Neural cell (in vitro differentiated cells): ENCODE measurements at regions not wholly inside any gene's neighbourhood (a gene's known extent, or its start where the extent isn't known, plus 50 kb on each side); places are given as distances from the start of the nearest gene placed in this dataset.

Experiments used
- EZH2 ChIP-seq: fragments of 200-600, 300-800 bp; shearing (Covaris generic), sonication (generic); IDR thresholded peaks from 2 replicates; pipeline ENCODE4 v1.6.1; 2014; ENCODE audit warnings: antibody characterized with exemption, low read length, borderline replicate concordance, mild to moderate bottlenecking; ENCODE audit not compliant: insufficient read depth, poor library complexity, severe bottlenecking
- MXI1 ChIP-seq: fragments of 450-650 bp; conservative IDR thresholded peaks from 2 replicates; pipeline ENCODE4 v1.6.1; 2014; ENCODE audit warnings: antibody characterized with exemption, mild to moderate bottlenecking; ENCODE audit not compliant: poor library complexity, severe bottlenecking
- SMC3 ChIP-seq: fragments of 450-650 bp; conservative IDR thresholded peaks from 2 replicates; pipeline ENCODE4 v1.6.1; 2014; ENCODE audit warnings: antibody characterized with exemption, mild to moderate bottlenecking, moderate library complexity; ENCODE audit not compliant: poor library complexity
- TAF1 ChIP-seq: IDR thresholded peaks from 2 replicates; pipeline ENCODE4 v1.6.1; 2012; ENCODE audit warnings: low read depth
- TF ChIP-seq, protein P1 (sequence below): fragments of 450-650 bp; IDR thresholded peaks from 2 replicates; pipeline ENCODE4 v1.5.1; 2014; ENCODE audit warnings: antibody characterized with exemption, mild to moderate bottlenecking, moderate library complexity; ENCODE audit not compliant: poor library complexity, severe bottlenecking
- TF ChIP-seq, protein P2 (sequence below): IDR thresholded peaks from 2 replicates; pipeline ENCODE4 v1.6.1; 2012; ENCODE audit warnings: borderline replicate concordance

DNA sequence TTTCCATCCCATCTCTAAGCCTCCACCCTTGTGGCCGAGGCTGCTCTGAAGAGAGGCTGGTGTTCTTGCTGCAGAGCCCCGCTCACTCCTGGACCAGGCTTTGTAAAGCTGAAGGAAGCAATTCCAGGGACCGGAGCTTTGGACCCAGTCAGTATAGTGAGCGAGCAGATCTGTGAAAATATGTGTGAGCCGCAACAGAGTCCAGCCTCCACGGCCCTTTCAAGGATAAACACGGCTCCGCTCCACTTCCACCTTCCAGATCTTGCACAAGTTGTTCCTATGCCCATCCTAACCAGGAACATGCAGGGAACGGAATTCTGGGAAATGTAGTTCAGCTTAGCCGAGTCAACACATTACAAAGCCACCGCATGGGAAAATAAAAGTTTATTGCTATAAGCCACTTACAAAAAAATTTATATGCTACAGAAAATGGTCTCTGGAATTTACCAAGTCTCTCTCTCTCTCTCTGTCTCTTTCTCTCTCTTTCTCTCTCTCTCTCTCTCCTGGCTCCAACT, 151.7 kb upstream of the ZNF521 start:
- TF ChIP-seq MXI1: no peak
- TF ChIP-seq, protein P1, sequence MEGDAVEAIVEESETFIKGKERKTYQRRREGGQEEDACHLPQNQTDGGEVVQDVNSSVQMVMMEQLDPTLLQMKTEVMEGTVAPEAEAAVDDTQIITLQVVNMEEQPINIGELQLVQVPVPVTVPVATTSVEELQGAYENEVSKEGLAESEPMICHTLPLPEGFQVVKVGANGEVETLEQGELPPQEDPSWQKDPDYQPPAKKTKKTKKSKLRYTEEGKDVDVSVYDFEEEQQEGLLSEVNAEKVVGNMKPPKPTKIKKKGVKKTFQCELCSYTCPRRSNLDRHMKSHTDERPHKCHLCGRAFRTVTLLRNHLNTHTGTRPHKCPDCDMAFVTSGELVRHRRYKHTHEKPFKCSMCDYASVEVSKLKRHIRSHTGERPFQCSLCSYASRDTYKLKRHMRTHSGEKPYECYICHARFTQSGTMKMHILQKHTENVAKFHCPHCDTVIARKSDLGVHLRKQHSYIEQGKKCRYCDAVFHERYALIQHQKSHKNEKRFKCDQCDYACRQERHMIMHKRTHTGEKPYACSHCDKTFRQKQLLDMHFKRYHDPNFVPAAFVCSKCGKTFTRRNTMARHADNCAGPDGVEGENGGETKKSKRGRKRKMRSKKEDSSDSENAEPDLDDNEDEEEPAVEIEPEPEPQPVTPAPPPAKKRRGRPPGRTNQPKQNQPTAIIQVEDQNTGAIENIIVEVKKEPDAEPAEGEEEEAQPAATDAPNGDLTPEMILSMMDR: no peak
- no peak for TF ChIP-seq TAF1
- no peak for TF ChIP-seq EZH2
- TF ChIP-seq, protein P2, sequence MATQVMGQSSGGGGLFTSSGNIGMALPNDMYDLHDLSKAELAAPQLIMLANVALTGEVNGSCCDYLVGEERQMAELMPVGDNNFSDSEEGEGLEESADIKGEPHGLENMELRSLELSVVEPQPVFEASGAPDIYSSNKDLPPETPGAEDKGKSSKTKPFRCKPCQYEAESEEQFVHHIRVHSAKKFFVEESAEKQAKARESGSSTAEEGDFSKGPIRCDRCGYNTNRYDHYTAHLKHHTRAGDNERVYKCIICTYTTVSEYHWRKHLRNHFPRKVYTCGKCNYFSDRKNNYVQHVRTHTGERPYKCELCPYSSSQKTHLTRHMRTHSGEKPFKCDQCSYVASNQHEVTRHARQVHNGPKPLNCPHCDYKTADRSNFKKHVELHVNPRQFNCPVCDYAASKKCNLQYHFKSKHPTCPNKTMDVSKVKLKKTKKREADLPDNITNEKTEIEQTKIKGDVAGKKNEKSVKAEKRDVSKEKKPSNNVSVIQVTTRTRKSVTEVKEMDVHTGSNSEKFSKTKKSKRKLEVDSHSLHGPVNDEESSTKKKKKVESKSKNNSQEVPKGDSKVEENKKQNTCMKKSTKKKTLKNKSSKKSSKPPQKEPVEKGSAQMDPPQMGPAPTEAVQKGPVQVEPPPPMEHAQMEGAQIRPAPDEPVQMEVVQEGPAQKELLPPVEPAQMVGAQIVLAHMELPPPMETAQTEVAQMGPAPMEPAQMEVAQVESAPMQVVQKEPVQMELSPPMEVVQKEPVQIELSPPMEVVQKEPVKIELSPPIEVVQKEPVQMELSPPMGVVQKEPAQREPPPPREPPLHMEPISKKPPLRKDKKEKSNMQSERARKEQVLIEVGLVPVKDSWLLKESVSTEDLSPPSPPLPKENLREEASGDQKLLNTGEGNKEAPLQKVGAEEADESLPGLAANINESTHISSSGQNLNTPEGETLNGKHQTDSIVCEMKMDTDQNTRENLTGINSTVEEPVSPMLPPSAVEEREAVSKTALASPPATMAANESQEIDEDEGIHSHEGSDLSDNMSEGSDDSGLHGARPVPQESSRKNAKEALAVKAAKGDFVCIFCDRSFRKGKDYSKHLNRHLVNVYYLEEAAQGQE: no peak
- no peak for TF ChIP-seq SMC3
